ENCODE measurements at regions not wholly inside any gene's neighbourhood (a gene's known extent, or its start where the extent isn't known, plus 50 kb on each side); places are given as distances from the start of the nearest gene placed in this dataset.

DNA sequence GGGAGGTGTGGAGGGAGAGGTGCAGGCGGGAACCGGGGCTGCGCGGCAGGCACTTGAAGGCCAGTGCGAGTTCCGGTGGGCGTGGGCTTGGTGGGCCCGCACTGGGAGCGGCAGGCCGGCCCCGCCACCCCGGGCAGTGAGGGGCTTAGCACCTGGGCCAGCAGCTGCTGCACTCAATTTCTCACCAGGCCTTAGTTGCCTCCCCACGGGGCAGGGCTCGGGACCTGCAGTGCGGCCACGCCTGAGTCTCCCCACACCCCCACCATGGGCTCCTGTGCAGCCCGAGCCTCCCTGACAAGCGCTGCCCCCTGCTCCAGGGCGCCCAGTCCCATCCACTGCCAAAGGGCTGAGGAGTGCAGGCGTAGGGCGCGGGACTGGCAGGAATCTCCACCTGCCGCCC is 284.5 kb downstream of the DEPDC1B start (continued):
- TF ChIP-seq, protein P1, sequence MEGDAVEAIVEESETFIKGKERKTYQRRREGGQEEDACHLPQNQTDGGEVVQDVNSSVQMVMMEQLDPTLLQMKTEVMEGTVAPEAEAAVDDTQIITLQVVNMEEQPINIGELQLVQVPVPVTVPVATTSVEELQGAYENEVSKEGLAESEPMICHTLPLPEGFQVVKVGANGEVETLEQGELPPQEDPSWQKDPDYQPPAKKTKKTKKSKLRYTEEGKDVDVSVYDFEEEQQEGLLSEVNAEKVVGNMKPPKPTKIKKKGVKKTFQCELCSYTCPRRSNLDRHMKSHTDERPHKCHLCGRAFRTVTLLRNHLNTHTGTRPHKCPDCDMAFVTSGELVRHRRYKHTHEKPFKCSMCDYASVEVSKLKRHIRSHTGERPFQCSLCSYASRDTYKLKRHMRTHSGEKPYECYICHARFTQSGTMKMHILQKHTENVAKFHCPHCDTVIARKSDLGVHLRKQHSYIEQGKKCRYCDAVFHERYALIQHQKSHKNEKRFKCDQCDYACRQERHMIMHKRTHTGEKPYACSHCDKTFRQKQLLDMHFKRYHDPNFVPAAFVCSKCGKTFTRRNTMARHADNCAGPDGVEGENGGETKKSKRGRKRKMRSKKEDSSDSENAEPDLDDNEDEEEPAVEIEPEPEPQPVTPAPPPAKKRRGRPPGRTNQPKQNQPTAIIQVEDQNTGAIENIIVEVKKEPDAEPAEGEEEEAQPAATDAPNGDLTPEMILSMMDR (tag by site-specific recombination; IDR thresholded peaks at IDR 0.05) = no peak
- TF ChIP-seq ZNF670 (tag by site-specific recombination; IDR thresholded peaks at IDR 0.05; ENCODE audit: low read depth) (no peak), GLI4 (tag by site-specific recombination; IDR thresholded peaks at IDR 0.05) (no peak), ZNF747 (tag by site-specific recombination; IDR thresholded peaks at IDR 0.05) (no peak)
- TF ChIP-seq, protein P2, sequence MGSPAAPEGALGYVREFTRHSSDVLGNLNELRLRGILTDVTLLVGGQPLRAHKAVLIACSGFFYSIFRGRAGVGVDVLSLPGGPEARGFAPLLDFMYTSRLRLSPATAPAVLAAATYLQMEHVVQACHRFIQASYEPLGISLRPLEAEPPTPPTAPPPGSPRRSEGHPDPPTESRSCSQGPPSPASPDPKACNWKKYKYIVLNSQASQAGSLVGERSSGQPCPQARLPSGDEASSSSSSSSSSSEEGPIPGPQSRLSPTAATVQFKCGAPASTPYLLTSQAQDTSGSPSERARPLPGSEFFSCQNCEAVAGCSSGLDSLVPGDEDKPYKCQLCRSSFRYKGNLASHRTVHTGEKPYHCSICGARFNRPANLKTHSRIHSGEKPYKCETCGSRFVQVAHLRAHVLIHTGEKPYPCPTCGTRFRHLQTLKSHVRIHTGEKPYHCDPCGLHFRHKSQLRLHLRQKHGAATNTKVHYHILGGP (tag by site-specific recombination; IDR thresholded peaks at IDR 0.05) = no peak

DNA sequence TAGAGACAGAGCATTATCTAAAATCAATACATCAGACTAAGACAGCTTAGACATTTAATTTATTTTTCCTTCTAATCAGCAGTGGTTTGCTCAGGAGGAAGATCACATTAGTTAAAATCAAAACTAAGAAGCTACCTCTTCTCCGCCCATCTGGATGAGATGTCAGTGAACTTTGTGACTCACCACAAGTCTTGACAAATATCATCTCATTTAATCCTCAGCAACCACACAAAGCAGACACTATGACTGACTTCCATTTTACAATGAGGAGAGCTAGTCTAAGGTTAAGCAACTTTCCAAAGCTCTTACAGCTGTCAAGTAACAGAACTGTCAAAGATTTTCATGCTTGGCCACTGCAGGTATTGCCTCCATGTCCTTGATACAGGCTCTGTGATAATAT is 289.5 kb downstream of the DEPDC1B start:
- CTCF ChIA-PET = no interaction called here

DNA sequence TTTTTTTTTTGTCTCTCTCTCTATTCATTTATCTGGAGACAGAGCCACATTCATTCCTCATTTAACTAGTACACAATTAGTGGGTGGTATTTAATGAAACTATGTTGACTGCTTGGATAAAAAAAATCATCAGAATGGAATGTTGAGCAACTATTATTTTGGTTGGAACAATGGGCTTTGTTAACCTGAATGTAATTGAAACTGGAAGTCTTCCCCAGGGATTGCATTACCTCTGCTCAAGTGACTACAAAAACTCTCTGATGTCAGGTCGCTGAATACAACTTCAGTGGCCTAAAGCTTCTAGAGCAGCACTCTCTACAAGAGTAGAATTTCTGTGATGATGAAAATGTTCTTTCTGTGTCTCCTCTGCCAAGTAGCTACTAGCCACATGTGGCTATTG is 295.8 kb downstream of the DEPDC1B start:
- CTCF ChIA-PET = no interaction called here
- TF ChIP-seq TCF7L2 (IDR thresholded peaks at IDR 0.05; ENCODE audit: borderline replicate concordance, low read depth, low read length) = no peak
- TF ChIP-seq, protein P3, sequence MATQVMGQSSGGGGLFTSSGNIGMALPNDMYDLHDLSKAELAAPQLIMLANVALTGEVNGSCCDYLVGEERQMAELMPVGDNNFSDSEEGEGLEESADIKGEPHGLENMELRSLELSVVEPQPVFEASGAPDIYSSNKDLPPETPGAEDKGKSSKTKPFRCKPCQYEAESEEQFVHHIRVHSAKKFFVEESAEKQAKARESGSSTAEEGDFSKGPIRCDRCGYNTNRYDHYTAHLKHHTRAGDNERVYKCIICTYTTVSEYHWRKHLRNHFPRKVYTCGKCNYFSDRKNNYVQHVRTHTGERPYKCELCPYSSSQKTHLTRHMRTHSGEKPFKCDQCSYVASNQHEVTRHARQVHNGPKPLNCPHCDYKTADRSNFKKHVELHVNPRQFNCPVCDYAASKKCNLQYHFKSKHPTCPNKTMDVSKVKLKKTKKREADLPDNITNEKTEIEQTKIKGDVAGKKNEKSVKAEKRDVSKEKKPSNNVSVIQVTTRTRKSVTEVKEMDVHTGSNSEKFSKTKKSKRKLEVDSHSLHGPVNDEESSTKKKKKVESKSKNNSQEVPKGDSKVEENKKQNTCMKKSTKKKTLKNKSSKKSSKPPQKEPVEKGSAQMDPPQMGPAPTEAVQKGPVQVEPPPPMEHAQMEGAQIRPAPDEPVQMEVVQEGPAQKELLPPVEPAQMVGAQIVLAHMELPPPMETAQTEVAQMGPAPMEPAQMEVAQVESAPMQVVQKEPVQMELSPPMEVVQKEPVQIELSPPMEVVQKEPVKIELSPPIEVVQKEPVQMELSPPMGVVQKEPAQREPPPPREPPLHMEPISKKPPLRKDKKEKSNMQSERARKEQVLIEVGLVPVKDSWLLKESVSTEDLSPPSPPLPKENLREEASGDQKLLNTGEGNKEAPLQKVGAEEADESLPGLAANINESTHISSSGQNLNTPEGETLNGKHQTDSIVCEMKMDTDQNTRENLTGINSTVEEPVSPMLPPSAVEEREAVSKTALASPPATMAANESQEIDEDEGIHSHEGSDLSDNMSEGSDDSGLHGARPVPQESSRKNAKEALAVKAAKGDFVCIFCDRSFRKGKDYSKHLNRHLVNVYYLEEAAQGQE (tag by site-specific recombination; IDR thresholded peaks at IDR 0.05) = no peak
- no peak for TF ChIP-seq ZNF37A (tag by site-specific recombination; IDR thresholded peaks at IDR 0.05)
- no peak for TF ChIP-seq BCL11A (tag by site-specific recombination; IDR thresholded peaks at IDR 0.05; ENCODE audit: low read depth)
- TF ChIP-seq ZNF184 (tag by site-specific recombination; IDR thresholded peaks at IDR 0.05) = no peak
- Histone ChIP-seq H3K9me3 (ENCODE audit: control insufficient read depth, insufficient read depth, low read depth, low read length) (no peaks in the 10 kb centered on the region), H3K36me3 (ENCODE audit: control insufficient read depth in 2 of 2, insufficient read depth in 1 of 2, low read length in 2 of 2) (no peaks in the 10 kb centered on the region), H3K4me3 (ENCODE audit: low read depth, low read length) (no peak overlapping the region), H3K4me1 (ENCODE audit: control insufficient read depth, insufficient read depth, low read length) (no peaks in the 10 kb centered on the region), H3K27ac (ENCODE audit: extremely low read depth, low read depth, low read length) (no peak overlapping the region)
- POLR2A ChIA-PET = no interaction called here

More for the DNA sequence above, 289.5 kb downstream of the DEPDC1B start:
- Histone ChIP-seq H3K4me3 (ENCODE audit: low read depth, low read length) (no peak overlapping the region), H3K4me1 (ENCODE audit: control insufficient read depth, insufficient read depth, low read length) (no peaks in the 10 kb centered on the region), H3K36me3 (ENCODE audit: control insufficient read depth in 2 of 2, insufficient read depth in 1 of 2, low read length in 2 of 2) (no peaks in the 10 kb centered on the region), H3K9me3 (ENCODE audit: control insufficient read depth, insufficient read depth, low read depth, low read length) (no peaks in the 10 kb centered on the region), H3K27ac (ENCODE audit: extremely low read depth, low read depth, low read length) (no peak overlapping the region)
- no peak for TF ChIP-seq ZBTB21 (tag by site-specific recombination; IDR thresholded peaks at IDR 0.05)
- TF ChIP-seq ZSCAN30 (tag by site-specific recombination; IDR thresholded peaks at IDR 0.05) = no peak
- TF ChIP-seq ZNF221 (tag by site-specific recombination; IDR thresholded peaks at IDR 0.05; ENCODE audit: borderline replicate concordance) = no peak
- no peak for TF ChIP-seq ZNF529 (tag by site-specific recombination; IDR thresholded peaks at IDR 0.05; ENCODE audit: insufficient replicate concordance)
- TF ChIP-seq ZNF138 (tag by site-specific recombination; IDR thresholded peaks at IDR 0.05; ENCODE audit: borderline replicate concordance) = no peak
- POLR2A ChIA-PET = no interaction called here
